GM23338 (cell line): ENCODE measurements at regions not wholly inside any gene's neighbourhood (a gene's known extent, or its start where the extent isn't known, plus 50 kb on each side); places are given as distances from the start of the nearest gene placed in this dataset.
"Not testable (repeated sequence)": the region's sequence is repeated elsewhere in the genome, so short reads cannot be mapped to it uniquely, and the experiment has no call there.

Experiments
- ATAC-seq: fragments of 200-7000 bp; cut with Tn5 transposase; 3 replicates; pipeline ENCODE4 v1.9.1; 2020
- DNase-seq: peaks from one replicate; pipeline ENCODE4 v3.0.0-alpha.2; 2015; ENCODE audit warnings: low spot score
- H2AFZ ChIP-seq: fragments of 200-600 bp; sonication (generic); 2 replicates; pipeline ENCODE4 v1.8.0; 2016; ENCODE audit warnings: antibody characterized with exemption, mild to moderate bottlenecking, moderate library complexity
- H3F3A ChIP-seq: fragments of 200-600 bp; sonication (generic); replicated peaks from 2 replicates; pipeline ENCODE4 v1.8.0; 2017; ENCODE audit warnings: antibody characterized with exemption, mixed run types, low read depth
- H3K27ac ChIP-seq: fragments of 200-600 bp; sonication (generic); 2 replicates; pipeline ENCODE4 v1.6.1; 2016; ENCODE audit warnings: low read depth
- H3K27me3 ChIP-seq: fragments of 200-600 bp; sonication (generic); 2 replicates; pipeline ENCODE4 v1.8.0; 2016; ENCODE audit warnings: mild to moderate bottlenecking, mixed run types, moderate library complexity; ENCODE audit not compliant: insufficient read depth
- H3K36me3 ChIP-seq: fragments of 200-600 bp; sonication (generic); 2 replicates; pipeline ENCODE4 v1.8.0; 2016; ENCODE audit warnings: mild to moderate bottlenecking; ENCODE audit not compliant: insufficient read depth
- H3K4me1 ChIP-seq: fragments of 200-600 bp; sonication (generic); 2 replicates; pipeline ENCODE4 v1.8.0; 2016; ENCODE audit warnings: mild to moderate bottlenecking, moderate library complexity; ENCODE audit not compliant: insufficient read depth
- H3K4me2 ChIP-seq: fragments of 200-600 bp; sonication (generic); 2 replicates; pipeline ENCODE4 v1.7.1; 2017; ENCODE audit warnings: mixed run types
- H3K4me3 ChIP-seq: fragments of 200-600 bp; sonication (generic); 2 replicates; pipeline ENCODE4 v1.6.1; 2016; ENCODE audit warnings: mixed run types
- H3K79me2 ChIP-seq: fragments of 200-600 bp; sonication (generic); replicated peaks from 2 replicates; pipeline ENCODE4 v1.8.0; 2017; ENCODE audit warnings: mild to moderate bottlenecking; ENCODE audit not compliant: insufficient read depth
- H3K9me2 ChIP-seq: fragments of 200-600 bp; sonication (generic); 2 replicates; pipeline ENCODE4 v1.8.0; 2017; ENCODE audit not compliant: insufficient read depth
- H4K20me1 ChIP-seq: fragments of 200-600 bp; sonication (generic); replicated peaks from 2 replicates; pipeline ENCODE4 v1.8.0; 2017; ENCODE audit warnings: mild to moderate bottlenecking; ENCODE audit not compliant: insufficient read depth
- H3K27ac Mint-ChIP-seq: 2 replicates; pipeline ENCODE4 v1.8.0; 2020; ENCODE audit warnings: inconsistent platforms, mild to moderate bottlenecking, moderate library complexity, mixed read lengths
- H3K27me3 Mint-ChIP-seq: 3 replicates; pipeline ENCODE4 v1.8.0; 2022; ENCODE audit warnings: low read depth, mild to moderate bottlenecking, moderate library complexity, mixed read lengths, inconsistent platforms; ENCODE audit not compliant: insufficient read depth, poor library complexity
- H3K36me3 Mint-ChIP-seq: 3 replicates; pipeline ENCODE4 v1.8.0; 2021; ENCODE audit warnings: low read depth, mild to moderate bottlenecking, inconsistent platforms, moderate library complexity, mixed read lengths
- H3K4me1 Mint-ChIP-seq: 3 replicates; pipeline ENCODE4 v1.8.0; 2020; ENCODE audit warnings: mild to moderate bottlenecking, inconsistent platforms, mixed read lengths
- H3K4me3 Mint-ChIP-seq: 3 replicates; pipeline ENCODE4 v1.8.0; 2021; ENCODE audit warnings: moderate library complexity, mild to moderate bottlenecking, inconsistent platforms, mixed read lengths
- H3K9me3 Mint-ChIP-seq: 3 replicates; pipeline ENCODE4 v1.8.0; 2020; ENCODE audit warnings: moderate library complexity, mild to moderate bottlenecking, inconsistent platforms, mixed read lengths
- CREB1 ChIP-seq: fragments of 250-450 bp; sonication (Bioruptor Pico); IDR thresholded peaks from 2 replicates; pipeline ENCODE4 v1.5.0; 2020; ENCODE audit warnings: low read depth, mild to moderate bottlenecking, moderate library complexity
- JUNB ChIP-seq: IDR thresholded peaks from one replicate; pipeline ENCODE4 v1.6.1; 2016; ENCODE audit warnings: antibody characterized with exemption; ENCODE audit not compliant: unreplicated experiment
- NANOG ChIP-seq: IDR thresholded peaks from 2 replicates; pipeline ENCODE4 v1.6.1; 2016; ENCODE audit warnings: antibody characterized with exemption, borderline replicate concordance
- ZNF114 ChIP-seq: fragments of 250-450 bp; sonication (Bioruptor Pico); IDR thresholded peaks from 2 replicates; pipeline ENCODE4 v1.5.0; 2020; ENCODE audit warnings: mild to moderate bottlenecking, moderate library complexity
- ZNF331 ChIP-seq: fragments of 250-450 bp; sonication (Bioruptor Pico); IDR thresholded peaks from 2 replicates; pipeline ENCODE4 v1.5.0; 2020; ENCODE audit warnings: low read depth, mild to moderate bottlenecking, moderate library complexity
- TF ChIP-seq, protein P1 (sequence below), 2 experiments: fragments of 200-600 bp in 1 of 2; sonication (generic) in 1 of 2; conservative IDR thresholded peaks; 2 replicates each; pipeline versions ENCODE4 v1.5.1 to v1.6.1; 2016 to 2017; ENCODE audit warnings: antibody characterized with exemption in 2 of 2, low read depth in 2 of 2, mild to moderate bottlenecking in 2 of 2, moderate library complexity in 1 of 2
- TF ChIP-seq, protein P2 (sequence below): IDR thresholded peaks from 2 replicates; pipeline ENCODE4 v1.6.1; 2016; ENCODE audit warnings: antibody characterized with exemption

DNA sequence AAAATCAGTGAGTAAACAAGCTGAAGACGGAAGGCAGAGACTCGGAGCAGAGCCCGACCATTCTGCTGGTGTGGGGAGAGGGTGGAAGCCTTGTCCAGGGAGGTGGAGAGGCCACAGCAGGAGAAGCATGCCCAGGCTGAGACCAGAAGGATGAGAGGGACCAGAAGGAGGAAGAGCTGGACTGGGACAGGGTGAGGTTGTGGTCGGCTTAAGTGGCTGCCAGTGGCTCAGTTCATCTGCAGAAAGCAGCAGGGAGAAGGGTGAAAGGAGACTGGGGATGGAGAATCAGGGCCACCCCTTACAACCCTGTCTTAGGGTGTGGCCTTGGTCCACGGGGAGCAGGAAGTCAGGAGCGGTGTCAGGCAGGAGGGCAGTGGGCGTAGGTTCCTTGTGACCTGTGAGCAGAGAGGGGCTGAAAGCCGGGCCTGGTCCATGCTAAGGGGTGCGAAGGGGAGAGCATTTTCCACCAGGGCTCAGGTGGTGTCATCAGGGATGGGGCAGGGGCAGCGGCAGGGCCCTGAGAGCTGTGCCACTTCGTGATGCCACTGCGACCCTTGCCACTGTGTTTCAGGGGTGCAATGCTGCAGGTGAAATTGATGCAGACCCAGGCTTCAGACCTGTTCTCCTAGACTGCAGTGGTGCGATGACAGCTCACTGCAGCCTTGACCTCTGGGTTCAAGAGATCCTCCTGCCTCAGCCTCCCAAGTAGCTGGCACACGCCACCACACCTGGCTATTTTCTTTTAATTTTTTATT is 81.1 kb downstream of the TTLL2 start:
- Mint-ChIP-seq H3K9me3 (no peaks in the 10 kb centered on the region; the same call in 2 of the 3 replicates), H3K27me3 (peaks cover 13% of the 10 kb centered on the region), H3K36me3 (no peaks in the 10 kb centered on the region), H3K4me3 (no peak overlapping the region), H3K27ac (no peak overlapping the region), H3K4me1 (peaks cover 29% of the 10 kb centered on the region)
- no peaks in the 10 kb centered on the region for H3K9me2 ChIP-seq
- no peaks in the 10 kb centered on the region for H3K79me2 ChIP-seq
- DNase-seq (no peak), ATAC-seq (no peak)
- no peaks in the 10 kb centered on the region for H3K4me1 ChIP-seq
- no peak overlapping the region for H3K4me3 ChIP-seq
- H4K20me1 ChIP-seq, result no peaks in the 10 kb centered on the region
- no peak overlapping the region for H3K27ac ChIP-seq
- no peaks in the 10 kb centered on the region for H3K27me3 ChIP-seq
- H3F3A ChIP-seq, result no peaks in the 10 kb centered on the region
- no peaks in the 10 kb centered on the region for H3K36me3 ChIP-seq
- H2AFZ ChIP-seq, result no peak overlapping the region
- H3K4me2 ChIP-seq, result no peak overlapping the region
- TF ChIP-seq, protein P1, sequence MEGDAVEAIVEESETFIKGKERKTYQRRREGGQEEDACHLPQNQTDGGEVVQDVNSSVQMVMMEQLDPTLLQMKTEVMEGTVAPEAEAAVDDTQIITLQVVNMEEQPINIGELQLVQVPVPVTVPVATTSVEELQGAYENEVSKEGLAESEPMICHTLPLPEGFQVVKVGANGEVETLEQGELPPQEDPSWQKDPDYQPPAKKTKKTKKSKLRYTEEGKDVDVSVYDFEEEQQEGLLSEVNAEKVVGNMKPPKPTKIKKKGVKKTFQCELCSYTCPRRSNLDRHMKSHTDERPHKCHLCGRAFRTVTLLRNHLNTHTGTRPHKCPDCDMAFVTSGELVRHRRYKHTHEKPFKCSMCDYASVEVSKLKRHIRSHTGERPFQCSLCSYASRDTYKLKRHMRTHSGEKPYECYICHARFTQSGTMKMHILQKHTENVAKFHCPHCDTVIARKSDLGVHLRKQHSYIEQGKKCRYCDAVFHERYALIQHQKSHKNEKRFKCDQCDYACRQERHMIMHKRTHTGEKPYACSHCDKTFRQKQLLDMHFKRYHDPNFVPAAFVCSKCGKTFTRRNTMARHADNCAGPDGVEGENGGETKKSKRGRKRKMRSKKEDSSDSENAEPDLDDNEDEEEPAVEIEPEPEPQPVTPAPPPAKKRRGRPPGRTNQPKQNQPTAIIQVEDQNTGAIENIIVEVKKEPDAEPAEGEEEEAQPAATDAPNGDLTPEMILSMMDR (conservative IDR thresholded peaks at IDR 0.05; ENCODE audit: low read depth in 2 of 2), result no peak
- TF ChIP-seq CREB1 (CRISPR knock-in tag) (no peak), NANOG (no peak), ZNF331 (CRISPR knock-in tag) (no peak), ZNF114 (no peak), JUNB (no peak)
- TF ChIP-seq, protein P2, sequence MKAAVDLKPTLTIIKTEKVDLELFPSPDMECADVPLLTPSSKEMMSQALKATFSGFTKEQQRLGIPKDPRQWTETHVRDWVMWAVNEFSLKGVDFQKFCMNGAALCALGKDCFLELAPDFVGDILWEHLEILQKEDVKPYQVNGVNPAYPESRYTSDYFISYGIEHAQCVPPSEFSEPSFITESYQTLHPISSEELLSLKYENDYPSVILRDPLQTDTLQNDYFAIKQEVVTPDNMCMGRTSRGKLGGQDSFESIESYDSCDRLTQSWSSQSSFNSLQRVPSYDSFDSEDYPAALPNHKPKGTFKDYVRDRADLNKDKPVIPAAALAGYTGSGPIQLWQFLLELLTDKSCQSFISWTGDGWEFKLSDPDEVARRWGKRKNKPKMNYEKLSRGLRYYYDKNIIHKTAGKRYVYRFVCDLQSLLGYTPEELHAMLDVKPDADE, result no peak

DNA sequence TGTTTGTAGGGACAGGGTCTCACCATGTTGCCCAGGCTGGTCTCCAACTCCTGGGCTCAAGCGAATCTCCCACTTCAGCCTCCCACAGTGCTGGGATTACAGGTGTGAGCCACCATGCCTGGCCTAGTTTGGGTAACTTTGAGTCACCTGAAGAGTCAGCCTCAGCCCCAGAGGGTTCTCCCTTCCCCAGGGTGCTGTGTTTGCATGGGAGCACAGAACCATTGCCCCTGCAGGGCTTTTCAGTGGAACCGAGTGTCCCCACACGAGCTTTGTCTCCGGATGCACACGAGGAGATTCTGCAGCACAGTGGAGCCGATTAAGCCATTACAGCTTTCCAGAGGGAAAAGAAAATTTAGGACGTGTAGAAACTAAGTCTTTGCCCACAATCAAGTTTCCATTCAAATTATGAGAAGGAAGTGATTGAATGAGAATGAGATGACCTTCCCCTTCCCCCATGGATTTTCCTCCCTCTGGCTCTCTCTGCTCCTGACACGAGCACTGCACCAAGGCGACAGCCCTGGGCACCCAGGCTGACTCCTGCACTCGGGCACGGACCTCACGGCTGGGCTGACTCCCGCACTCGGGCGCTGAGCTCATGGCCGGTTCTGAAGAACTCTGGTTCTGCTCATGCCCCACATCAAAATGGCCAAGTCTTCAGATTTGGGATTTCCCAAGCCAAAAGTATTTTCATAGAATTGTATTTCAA is 81.8 kb downstream of the TTLL2 start:
- not testable (repeated sequence) for H4K20me1 ChIP-seq, H3K27me3 ChIP-seq, H3K27ac Mint-ChIP-seq, ATAC-seq, H3K36me3 Mint-ChIP-seq, H3K4me3 ChIP-seq, DNase-seq, H3K4me3 Mint-ChIP-seq, H3F3A ChIP-seq, H2AFZ ChIP-seq, H3K4me1 ChIP-seq, H3K9me2 ChIP-seq, H3K27ac ChIP-seq, H3K9me3 Mint-ChIP-seq, H3K36me3 ChIP-seq, H3K79me2 ChIP-seq
- 0 out of 2 replicates have a peak overlapping the region, but pooled peaks have one; percentile 14 for H3K4me2 ChIP-seq
- H3K4me1 Mint-ChIP-seq, result peaks cover 23% of the 10 kb centered on the region
- peaks cover 13% of the 10 kb centered on the region for H3K27me3 Mint-ChIP-seq
